ENCODE measurements at regions not wholly inside any gene's neighbourhood (a gene's known extent, or its start where the extent isn't known, plus 50 kb on each side); places are given as distances from the start of the nearest gene placed in this dataset.
A peak's percentile ranks its signal among the peaks of the same experiment; 100 is the strongest.

GRCh38 chr4:53809816-53810215 is 218.5 kb upstream of the LNX1 start:
- no peak for DNase-seq

GRCh38 chr4:53805291-53805690 is 214.0 kb upstream of the LNX1 start:
- DNase-seq = no peak

GRCh38 chr4:53804719-53805118 is 213.4 kb upstream of the LNX1 start:
- DNase-seq = peak; percentile 11

GRCh38 chr4:53802500-53802899 is 211.2 kb upstream of the LNX1 start:
- DNase-seq = no peak

- DNase-seq = no peak
Observed at GRCh38 chr4:53801373-53801772, 210.1 kb upstream of the LNX1 start.

- no peak for DNase-seq
Observed at GRCh38 chr4:53800741-53801140, 209.5 kb upstream of the LNX1 start.

GRCh38 chr4:53793096-53793495 is 201.8 kb upstream of the LNX1 start:
- no peak for DNase-seq

- DNase-seq = no peak
Observed at GRCh38 chr4:53790286-53790685, 199.0 kb upstream of the LNX1 start.

- no peak for DNase-seq
Observed at GRCh38 chr4:53788621-53789020, 197.3 kb upstream of the LNX1 start.

- no peak for DNase-seq
Observed at GRCh38 chr4:53788011-53788410, 196.7 kb upstream of the LNX1 start.

- no peak for DNase-seq
Observed at GRCh38 chr4:53786632-53787031, 195.3 kb upstream of the LNX1 start.

- DNase-seq = no peak
Observed at GRCh38 chr4:53785996-53786395, 194.7 kb upstream of the LNX1 start.

GRCh38 chr4:53784112-53784511 is 192.8 kb upstream of the LNX1 start:
- DNase-seq = no peak

- no peak for DNase-seq
Observed at GRCh38 chr4:53783208-53783859, 192.0 kb upstream of the LNX1 start.

- DNase-seq = no peak
Observed at GRCh38 chr4:53782458-53782845, 191.2 kb upstream of the LNX1 start.

GRCh38 chr4:53781629-53782457 is 190.6 kb upstream of the LNX1 start:
- DNase-seq = peak; percentile 23

- no peak for DNase-seq
Observed at GRCh38 chr4:53780736-53781400, 189.6 kb upstream of the LNX1 start.

GRCh38 chr4:53779025-53779424 is 187.7 kb upstream of the LNX1 start:
- DNase-seq = no peak

- DNase-seq = no peak
Observed at GRCh38 chr4:53778155-53778554, 186.9 kb upstream of the LNX1 start.

GRCh38 chr4:53777244-53777984 is 186.1 kb upstream of the LNX1 start:
- no peak for DNase-seq

GRCh38 chr4:53776141-53776540 is 184.9 kb upstream of the LNX1 start:
- DNase-seq = no peak

- no peak for DNase-seq
Observed at GRCh38 chr4:53775381-53775780, 184.1 kb upstream of the LNX1 start.

GRCh38 chr4:53771326-53771725 is 180.0 kb upstream of the LNX1 start:
- DNase-seq = no peak

Measured in NCI-H774 (cell line).